Endothelial cell (in vitro differentiated cells): ENCODE measurements at regions not wholly inside any gene's neighbourhood (a gene's known extent, or its start where the extent isn't known, plus 50 kb on each side); places are given as distances from the start of the nearest gene placed in this dataset.

Source experiments
- DNase-seq: peaks from one replicate; pipeline ENCODE4 v3.0.0; 2021; ENCODE audit warnings: low spot score
- H3K27ac Mint-ChIP-seq: one replicate; pipeline ENCODE4 v1.8.0; 2021; ENCODE audit warnings: mixed read lengths, inconsistent platforms; ENCODE audit not compliant: unreplicated experiment
- H3K27me3 Mint-ChIP-seq: one replicate; pipeline ENCODE4 v1.8.0; 2021; ENCODE audit warnings: mild to moderate bottlenecking, moderate library complexity, mixed read lengths, inconsistent platforms; ENCODE audit not compliant: unreplicated experiment
- H3K36me3 Mint-ChIP-seq: one replicate; pipeline ENCODE4 v1.8.0; 2021; ENCODE audit warnings: mild to moderate bottlenecking, low read depth, mixed read lengths, inconsistent platforms; ENCODE audit not compliant: unreplicated experiment
- H3K4me1 Mint-ChIP-seq: one replicate; pipeline ENCODE4 v1.8.0; 2021; ENCODE audit warnings: mild to moderate bottlenecking, mixed read lengths, inconsistent platforms; ENCODE audit not compliant: unreplicated experiment
- H3K4me3 Mint-ChIP-seq: one replicate; pipeline ENCODE4 v1.8.0; 2021; ENCODE audit warnings: mild to moderate bottlenecking, mixed read lengths, inconsistent platforms; ENCODE audit not compliant: unreplicated experiment
- H3K9me3 Mint-ChIP-seq: one replicate; pipeline ENCODE4 v1.8.0; 2021; ENCODE audit warnings: mixed read lengths, inconsistent platforms; ENCODE audit not compliant: unreplicated experiment
- TF ChIP-seq, protein P1 (sequence below): fragments of 200-600 bp; sonication (generic); IDR thresholded peaks from one replicate; pipeline ENCODE4 v1.5.0; 2021; ENCODE audit warnings: antibody characterized with exemption; ENCODE audit not compliant: unreplicated experiment

DNA sequence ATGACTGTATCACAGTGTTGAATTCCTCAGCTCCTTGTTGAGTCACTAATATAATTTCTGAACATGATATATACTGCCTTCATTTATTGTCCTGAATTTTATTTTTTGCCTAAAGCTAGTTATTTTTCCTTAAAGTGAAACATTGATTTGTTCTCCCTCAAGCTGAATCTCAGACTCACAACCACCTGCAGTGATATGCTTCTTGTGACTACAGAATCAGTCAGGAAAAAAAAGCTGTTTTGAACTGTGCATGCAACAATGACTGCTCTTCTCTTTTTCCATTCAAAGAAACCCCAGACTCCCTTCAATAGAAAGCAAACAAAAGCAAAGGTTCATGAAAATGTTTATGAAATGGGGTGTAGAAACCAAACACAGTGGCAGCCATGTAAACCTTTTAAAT lies 470.2 kb upstream of the CHD1 start:
- no peaks in the 10 kb centered on the region for H3K27me3 Mint-ChIP-seq
- H3K4me1 Mint-ChIP-seq, result no peaks in the 10 kb centered on the region
- H3K4me3 Mint-ChIP-seq, result no peak overlapping the region
- TF ChIP-seq, protein P1, sequence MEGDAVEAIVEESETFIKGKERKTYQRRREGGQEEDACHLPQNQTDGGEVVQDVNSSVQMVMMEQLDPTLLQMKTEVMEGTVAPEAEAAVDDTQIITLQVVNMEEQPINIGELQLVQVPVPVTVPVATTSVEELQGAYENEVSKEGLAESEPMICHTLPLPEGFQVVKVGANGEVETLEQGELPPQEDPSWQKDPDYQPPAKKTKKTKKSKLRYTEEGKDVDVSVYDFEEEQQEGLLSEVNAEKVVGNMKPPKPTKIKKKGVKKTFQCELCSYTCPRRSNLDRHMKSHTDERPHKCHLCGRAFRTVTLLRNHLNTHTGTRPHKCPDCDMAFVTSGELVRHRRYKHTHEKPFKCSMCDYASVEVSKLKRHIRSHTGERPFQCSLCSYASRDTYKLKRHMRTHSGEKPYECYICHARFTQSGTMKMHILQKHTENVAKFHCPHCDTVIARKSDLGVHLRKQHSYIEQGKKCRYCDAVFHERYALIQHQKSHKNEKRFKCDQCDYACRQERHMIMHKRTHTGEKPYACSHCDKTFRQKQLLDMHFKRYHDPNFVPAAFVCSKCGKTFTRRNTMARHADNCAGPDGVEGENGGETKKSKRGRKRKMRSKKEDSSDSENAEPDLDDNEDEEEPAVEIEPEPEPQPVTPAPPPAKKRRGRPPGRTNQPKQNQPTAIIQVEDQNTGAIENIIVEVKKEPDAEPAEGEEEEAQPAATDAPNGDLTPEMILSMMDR, result no peak
- DNase-seq, result no peak
- H3K36me3 Mint-ChIP-seq, result no peaks in the 10 kb centered on the region
- no peak overlapping the region for H3K27ac Mint-ChIP-seq
- no peaks in the 10 kb centered on the region for H3K9me3 Mint-ChIP-seq

- Mint-ChIP-seq H3K27me3 (no peaks in the 10 kb centered on the region), H3K9me3 (peaks cover 7% of the 10 kb centered on the region), H3K27ac (no peak overlapping the region), H3K4me1 (no peaks in the 10 kb centered on the region), H3K4me3 (no peak overlapping the region), H3K36me3 (no peaks in the 10 kb centered on the region)
- DNase-seq, result no peak
- TF ChIP-seq, protein P1, result no peak
Measured at GRCh38 chr5:99386406-99387077, 457.7 kb upstream of the CHD1 start.

DNA sequence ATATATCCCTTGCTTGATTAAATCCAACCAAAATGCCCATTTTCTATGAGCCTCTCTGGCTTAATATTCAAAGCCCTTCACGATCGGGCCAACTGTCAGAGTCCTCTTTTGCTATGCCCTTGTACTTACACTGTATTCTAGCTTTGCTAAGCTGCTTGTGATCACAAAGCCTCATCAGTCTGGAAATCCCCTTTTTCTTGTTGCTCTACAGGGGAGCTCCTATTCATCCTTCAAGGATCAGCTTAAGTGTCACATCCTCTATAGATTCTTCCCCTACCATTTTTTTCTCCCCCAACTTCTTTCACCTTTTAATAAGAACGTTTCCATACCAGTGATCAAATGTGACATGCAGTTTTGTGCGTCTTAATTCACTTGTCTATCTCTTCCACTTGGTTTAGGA lies 450.4 kb upstream of the CHD1 start:
- Mint-ChIP-seq H3K4me1 (no peaks in the 10 kb centered on the region), H3K27ac (no peak overlapping the region), H3K36me3 (no peaks in the 10 kb centered on the region), H3K9me3 (peaks cover 7% of the 10 kb centered on the region), H3K4me3 (no peak overlapping the region), H3K27me3 (no peaks in the 10 kb centered on the region)
- TF ChIP-seq, protein P1, result no peak
- no peak for DNase-seq

- TF ChIP-seq, protein P1, result no peak
- Mint-ChIP-seq H3K4me1 (no peaks in the 10 kb centered on the region), H3K9me3 (peaks cover 7% of the 10 kb centered on the region), H3K27ac (no peak overlapping the region), H3K4me3 (no peak overlapping the region), H3K36me3 (no peaks in the 10 kb centered on the region), H3K27me3 (no peaks in the 10 kb centered on the region)
- no peak for DNase-seq
Measured at GRCh38 chr5:99378443-99378842, 449.6 kb upstream of the CHD1 start.

- Mint-ChIP-seq H3K4me3 (no peak overlapping the region), H3K27ac (no peak overlapping the region), H3K4me1 (no peaks in the 10 kb centered on the region), H3K9me3 (no peaks in the 10 kb centered on the region), H3K27me3 (no peaks in the 10 kb centered on the region), H3K36me3 (no peaks in the 10 kb centered on the region)
- no peak for DNase-seq
- TF ChIP-seq, protein P1, result no peak
Measured at GRCh38 chr5:99369797-99370593, 441.2 kb upstream of the CHD1 start.
